Lower leg skin (tissue), 3 donors: ENCODE measurements at regions not wholly inside any gene's neighbourhood (a gene's known extent, or its start where the extent isn't known, plus 50 kb on each side); places are given as distances from the start of the nearest gene placed in this dataset.
"Not testable (repeated sequence)": the region's sequence is repeated elsewhere in the genome, so short reads cannot be mapped to it uniquely, and the experiment has no call there.

Experiments used
- CTCF ChIP-seq, 3 donors: fragments of 450-650 bp; IDR thresholded peaks; one replicate each; pipeline ENCODE4 v1.5.1; 2016; ENCODE audit warnings: antibody characterized with exemption in 3 of 3, mild to moderate bottlenecking in 3 of 3, moderate library complexity in 2 of 3
- POLR2A ChIP-seq, 2 donors: fragments of 450-650 bp; IDR thresholded peaks; one replicate each; pipeline ENCODE4 v1.6.1; 2016 to 2017; ENCODE audit warnings: antibody characterized with exemption in 2 of 2, mild to moderate bottlenecking in 1 of 2, moderate library complexity in 1 of 2

- TF ChIP-seq CTCF, POLR2A (IDR thresholded peaks at IDR 0.05): not testable (repeated sequence)
Measured at GRCh38 chr2:95668934-95669333, 77.1 kb downstream of the TRIM43 start.
